ENCODE measurements at regions not wholly inside any gene's neighbourhood (a gene's known extent, or its start where the extent isn't known, plus 50 kb on each side); places are given as distances from the start of the nearest gene placed in this dataset.

DNA sequence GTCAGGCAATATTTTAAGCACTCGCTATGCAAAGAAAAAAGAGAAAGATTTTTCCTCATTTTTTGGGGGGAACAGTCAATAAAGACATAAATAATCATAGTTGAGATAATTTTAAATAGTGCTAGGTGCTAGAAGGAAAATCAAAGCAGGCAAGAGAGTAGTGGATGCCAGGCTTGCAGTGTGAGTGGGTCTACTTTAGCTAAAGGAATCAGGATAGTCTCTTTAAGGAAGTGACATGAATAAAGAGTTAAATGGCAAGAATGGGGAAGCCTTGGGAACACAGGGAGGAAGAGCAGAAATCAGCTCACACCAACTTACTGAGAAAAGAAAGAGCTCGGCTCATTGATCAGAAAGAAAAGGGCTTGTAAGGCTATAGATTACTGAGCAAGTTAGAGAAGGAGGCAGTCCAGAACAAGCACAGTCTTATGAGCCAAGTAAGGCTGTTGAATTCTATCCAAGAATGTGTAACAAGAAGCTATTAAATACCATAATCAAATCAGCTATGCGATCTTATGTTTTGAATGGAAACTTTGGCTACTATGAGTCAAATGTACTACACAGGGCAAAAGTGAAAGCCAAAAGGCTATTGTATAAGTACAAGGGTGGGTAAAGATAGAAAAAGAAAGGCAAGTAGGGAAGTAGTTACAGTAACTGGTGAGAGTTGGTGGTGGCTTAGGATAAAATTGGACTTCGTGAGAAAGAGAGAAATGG lies 833.8 kb upstream of the PIK3C3 start:
- no peaks in the 10 kb centered on the region for H3K27me3 ChIP-seq (ENCODE audit: insufficient read depth, insufficient read length)
- no peaks in the 10 kb centered on the region for H3K9me3 ChIP-seq (ENCODE audit: insufficient read depth, low read length)
- no peak overlapping the region for H3K4me3 ChIP-seq (ENCODE audit: insufficient read length, low read depth)
- TF ChIP-seq YY1 (IDR thresholded peaks at IDR 0.05; ENCODE audit: insufficient read depth, insufficient read length): no peak
- no peak for TF ChIP-seq ZNF274 (IDR thresholded peaks at IDR 0.05; ENCODE audit: low read depth, low read length)
- no peak for TF ChIP-seq SUZ12 (IDR thresholded peaks at IDR 0.05; ENCODE audit: extremely low read depth, insufficient read depth, insufficient read length)
- no peak for DNase-seq (ENCODE audit: low read depth, low spot score)
- H3K9ac ChIP-seq (ENCODE audit: insufficient read length, low read depth): no peak overlapping the region
- H3K36me3 ChIP-seq (ENCODE audit: insufficient read depth, insufficient read length, low read length): no peaks in the 10 kb centered on the region
- H3K4me1 ChIP-seq (ENCODE audit: insufficient read depth, insufficient read length): no peaks in the 10 kb centered on the region

DNA sequence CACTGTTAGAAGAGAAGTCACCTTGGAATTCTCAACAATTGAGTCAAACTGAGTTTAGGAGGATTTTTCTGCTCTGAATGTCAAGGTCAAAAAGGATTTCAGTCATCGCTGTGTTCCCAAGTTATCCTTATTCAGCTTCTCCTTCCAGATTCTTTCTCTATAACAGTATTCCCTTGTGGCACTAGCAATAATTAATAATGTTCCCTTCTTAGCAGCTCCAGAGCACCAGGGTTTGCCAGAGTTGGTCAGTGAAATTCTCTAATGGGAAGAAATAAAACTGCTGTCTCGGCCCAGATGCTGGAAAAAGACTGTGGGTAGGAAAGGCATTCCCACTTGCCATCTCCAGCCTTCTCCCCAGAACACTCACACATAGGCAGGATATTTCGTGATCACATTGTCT lies 836.0 kb upstream of the PIK3C3 start:
- TF ChIP-seq SUZ12 (IDR thresholded peaks at IDR 0.05; ENCODE audit: extremely low read depth, insufficient read depth, insufficient read length) (no peak), ZNF274 (IDR thresholded peaks at IDR 0.05; ENCODE audit: low read depth, low read length) (no peak), YY1 (IDR thresholded peaks at IDR 0.05; ENCODE audit: insufficient read depth, insufficient read length) (no peak)
- Histone ChIP-seq H3K9me3 (ENCODE audit: insufficient read depth, low read length) (no peaks in the 10 kb centered on the region), H3K9ac (ENCODE audit: insufficient read length, low read depth) (no peak overlapping the region)

DNA sequence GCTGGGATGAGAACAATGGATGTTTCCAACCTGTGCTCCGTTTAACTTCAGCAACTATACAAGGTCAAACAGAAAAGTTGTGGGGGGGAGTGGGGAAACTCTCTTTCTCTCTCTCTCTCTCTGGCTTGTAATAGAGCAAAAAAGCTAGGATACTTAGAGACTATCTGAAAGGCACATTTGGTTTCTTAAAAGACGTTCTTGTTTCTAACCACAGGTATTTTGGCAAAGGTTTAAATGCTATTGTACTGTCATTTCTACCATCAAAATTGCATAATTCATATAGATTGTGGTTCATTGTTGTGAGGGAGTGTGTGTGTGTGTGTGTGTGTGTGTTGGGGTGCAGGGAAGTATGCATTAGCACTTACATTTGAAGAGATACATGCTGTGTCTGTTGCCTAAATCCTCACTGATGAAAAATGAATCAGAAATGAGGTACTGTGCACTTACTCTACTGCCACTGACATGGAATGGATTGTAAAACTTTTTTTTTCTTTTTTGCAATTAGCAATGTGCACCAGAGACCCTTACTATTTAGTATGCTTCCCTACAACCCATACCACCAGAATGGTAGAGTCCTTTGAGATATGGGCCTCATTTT lies 841.0 kb upstream of the PIK3C3 start:
- Histone ChIP-seq H3K27me3 (ENCODE audit: insufficient read depth, insufficient read length) (no peaks in the 10 kb centered on the region), H3K9me3 (ENCODE audit: insufficient read depth, low read length) (no peaks in the 10 kb centered on the region), H3K4me3 (ENCODE audit: insufficient read length, low read depth) (no peak overlapping the region), H3K36me3 (ENCODE audit: insufficient read depth, insufficient read length, low read length) (no peaks in the 10 kb centered on the region), H3K4me1 (ENCODE audit: insufficient read depth, insufficient read length) (no peaks in the 10 kb centered on the region), H3K9ac (ENCODE audit: insufficient read length, low read depth) (no peak overlapping the region)
- DNase-seq (ENCODE audit: low read depth, low spot score): no peak
- TF ChIP-seq YY1 (IDR thresholded peaks at IDR 0.05; ENCODE audit: insufficient read depth, insufficient read length) (no peak), SUZ12 (IDR thresholded peaks at IDR 0.05; ENCODE audit: extremely low read depth, insufficient read depth, insufficient read length) (no peak), ZNF274 (IDR thresholded peaks at IDR 0.05; ENCODE audit: low read depth, low read length) (no peak)

More for the DNA sequence above, 836.0 kb upstream of the PIK3C3 start:
- Histone ChIP-seq H3K4me3 (ENCODE audit: insufficient read length, low read depth) (no peak overlapping the region), H3K27me3 (ENCODE audit: insufficient read depth, insufficient read length) (no peaks in the 10 kb centered on the region), H3K36me3 (ENCODE audit: insufficient read depth, insufficient read length, low read length) (no peaks in the 10 kb centered on the region), H3K4me1 (ENCODE audit: insufficient read depth, insufficient read length) (no peaks in the 10 kb centered on the region)
- no peak for DNase-seq (ENCODE audit: low read depth, low spot score)

DNA sequence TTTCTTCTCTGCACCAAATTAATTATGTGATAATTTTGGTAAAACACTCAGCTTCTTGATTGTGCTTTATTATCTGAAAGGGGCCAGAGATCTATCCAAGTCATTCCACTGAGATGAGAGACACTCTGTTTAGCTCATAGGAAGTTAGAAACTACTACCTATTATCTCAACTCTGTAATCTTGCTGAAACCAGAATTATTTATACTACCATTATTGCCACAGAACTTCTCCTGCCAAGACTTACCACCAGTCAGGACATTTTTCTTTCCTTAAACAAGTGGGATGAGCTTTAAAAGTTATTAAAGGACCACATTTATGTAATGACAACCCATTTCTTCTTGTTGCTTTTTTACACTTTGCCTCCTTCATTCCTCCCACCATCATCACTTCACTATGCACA lies 855.6 kb upstream of the PIK3C3 start:
- H3K36me3 ChIP-seq (ENCODE audit: insufficient read depth, insufficient read length, low read length): no peaks in the 10 kb centered on the region
- H3K4me3 ChIP-seq (ENCODE audit: insufficient read length, low read depth): no peak overlapping the region
- H3K9ac ChIP-seq (ENCODE audit: insufficient read length, low read depth): no peak overlapping the region
- H3K4me1 ChIP-seq (ENCODE audit: insufficient read depth, insufficient read length): no peaks in the 10 kb centered on the region
- TF ChIP-seq YY1 (IDR thresholded peaks at IDR 0.05; ENCODE audit: insufficient read depth, insufficient read length) (no peak), ZNF274 (IDR thresholded peaks at IDR 0.05; ENCODE audit: low read depth, low read length) (no peak), SUZ12 (IDR thresholded peaks at IDR 0.05; ENCODE audit: extremely low read depth, insufficient read depth, insufficient read length) (no peak)
- DNase-seq (ENCODE audit: low read depth, low spot score): no peak
- no peaks in the 10 kb centered on the region for H3K9me3 ChIP-seq (ENCODE audit: insufficient read depth, low read length)
- H3K27me3 ChIP-seq (ENCODE audit: insufficient read depth, insufficient read length): no peaks in the 10 kb centered on the region

DNA sequence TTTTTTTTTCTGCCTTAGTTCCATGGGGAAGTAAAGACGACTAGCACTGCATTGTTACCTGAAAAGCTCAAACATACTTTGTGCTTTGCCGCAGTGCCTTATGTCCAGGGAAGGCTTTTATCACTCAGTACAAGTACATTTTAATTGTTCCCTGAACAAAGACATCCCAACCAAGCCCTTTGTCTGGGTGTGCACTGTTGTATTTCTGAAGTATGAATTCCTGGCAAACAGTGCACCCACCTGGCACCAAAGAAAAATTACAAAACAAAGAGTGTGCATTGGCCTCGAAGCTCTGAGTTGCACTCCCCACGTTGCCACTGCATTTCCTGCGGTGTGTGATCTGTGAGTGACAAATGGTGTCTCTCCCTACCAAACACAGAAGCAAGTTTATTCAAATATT lies 858.5 kb upstream of the PIK3C3 start:
- no peaks in the 10 kb centered on the region for H3K4me1 ChIP-seq (ENCODE audit: insufficient read depth, insufficient read length)
- TF ChIP-seq YY1 (IDR thresholded peaks at IDR 0.05; ENCODE audit: insufficient read depth, insufficient read length): no peak
- no peak for TF ChIP-seq ZNF274 (IDR thresholded peaks at IDR 0.05; ENCODE audit: low read depth, low read length)
- TF ChIP-seq SUZ12 (IDR thresholded peaks at IDR 0.05; ENCODE audit: extremely low read depth, insufficient read depth, insufficient read length): no peak
- H3K4me3 ChIP-seq (ENCODE audit: insufficient read length, low read depth): no peak overlapping the region
- no peaks in the 10 kb centered on the region for H3K36me3 ChIP-seq (ENCODE audit: insufficient read depth, insufficient read length, low read length)
- no peak overlapping the region for H3K9ac ChIP-seq (ENCODE audit: insufficient read length, low read depth)
- no peaks in the 10 kb centered on the region for H3K9me3 ChIP-seq (ENCODE audit: insufficient read depth, low read length)
- H3K27me3 ChIP-seq (ENCODE audit: insufficient read depth, insufficient read length): no peaks in the 10 kb centered on the region
- DNase-seq (ENCODE audit: low read depth, low spot score): no peak

DNA sequence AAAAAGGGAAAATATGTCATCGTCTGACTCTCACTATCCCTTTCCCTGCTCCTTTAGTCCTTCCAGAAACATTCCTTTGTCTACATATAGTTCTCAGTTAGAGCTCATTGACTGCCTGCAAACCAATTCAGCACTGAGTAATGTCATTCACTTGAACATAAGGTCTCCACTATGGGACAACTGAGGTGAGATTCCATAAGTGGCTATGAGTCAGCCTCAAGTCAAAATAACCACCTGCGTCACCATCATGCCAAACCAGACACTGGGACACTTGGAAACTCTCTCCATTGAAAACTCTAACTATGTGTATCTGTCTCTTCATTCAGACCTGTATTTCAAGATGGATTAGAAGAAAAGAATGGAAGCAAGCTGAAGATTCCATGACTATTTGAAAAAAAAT lies 878.0 kb upstream of the PIK3C3 start:
- H3K9ac ChIP-seq (ENCODE audit: insufficient read length, low read depth): no peak overlapping the region
- DNase-seq (ENCODE audit: low read depth, low spot score): no peak
- TF ChIP-seq SUZ12 (IDR thresholded peaks at IDR 0.05; ENCODE audit: extremely low read depth, insufficient read depth, insufficient read length) (no peak), ZNF274 (IDR thresholded peaks at IDR 0.05; ENCODE audit: low read depth, low read length) (no peak), YY1 (IDR thresholded peaks at IDR 0.05; ENCODE audit: insufficient read depth, insufficient read length) (no peak)
- no peaks in the 10 kb centered on the region for H3K36me3 ChIP-seq (ENCODE audit: insufficient read depth, insufficient read length, low read length)
- H3K27me3 ChIP-seq (ENCODE audit: insufficient read depth, insufficient read length): no peaks in the 10 kb centered on the region
- H3K4me1 ChIP-seq (ENCODE audit: insufficient read depth, insufficient read length): no peaks in the 10 kb centered on the region
- no peaks in the 10 kb centered on the region for H3K9me3 ChIP-seq (ENCODE audit: insufficient read depth, low read length)
- H3K4me3 ChIP-seq (ENCODE audit: insufficient read length, low read depth): no peak overlapping the region

DNA sequence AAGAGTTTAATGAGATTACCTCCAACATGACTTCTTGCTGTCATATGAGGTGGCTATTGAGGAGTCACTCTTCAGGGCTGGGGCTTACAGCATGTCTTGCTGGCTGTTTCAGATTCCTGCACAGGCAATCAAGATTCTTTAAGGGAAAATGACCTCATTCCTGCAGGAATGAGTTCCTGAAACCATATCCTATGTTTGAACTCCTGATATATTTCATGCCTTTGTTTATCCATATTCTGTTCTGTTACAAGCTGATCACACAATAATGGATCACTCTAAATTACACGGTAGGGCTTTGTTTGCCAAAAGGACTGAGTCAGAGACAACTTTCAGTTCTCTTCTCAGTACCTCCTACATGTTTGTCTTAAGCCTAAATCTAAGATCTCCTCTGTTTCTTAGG lies 879.8 kb upstream of the PIK3C3 start:
- DNase-seq (ENCODE audit: low read depth, low spot score): no peak
- Histone ChIP-seq H3K4me1 (ENCODE audit: insufficient read depth, insufficient read length) (no peaks in the 10 kb centered on the region), H3K9ac (ENCODE audit: insufficient read length, low read depth) (no peak overlapping the region), H3K36me3 (ENCODE audit: insufficient read depth, insufficient read length, low read length) (no peaks in the 10 kb centered on the region), H3K4me3 (ENCODE audit: insufficient read length, low read depth) (no peak overlapping the region), H3K9me3 (ENCODE audit: insufficient read depth, low read length) (no peaks in the 10 kb centered on the region), H3K27me3 (ENCODE audit: insufficient read depth, insufficient read length) (no peaks in the 10 kb centered on the region)
- TF ChIP-seq ZNF274 (IDR thresholded peaks at IDR 0.05; ENCODE audit: low read depth, low read length): no peak
- TF ChIP-seq YY1 (IDR thresholded peaks at IDR 0.05; ENCODE audit: insufficient read depth, insufficient read length): no peak
- no peak for TF ChIP-seq SUZ12 (IDR thresholded peaks at IDR 0.05; ENCODE audit: extremely low read depth, insufficient read depth, insufficient read length)

Measured in NT2/D1 (cell line).